ENCODE measurements at regions not wholly inside any gene's neighbourhood (a gene's known extent, or its start where the extent isn't known, plus 50 kb on each side); places are given as distances from the start of the nearest gene placed in this dataset.

- no peak for TF ChIP-seq CTCF (IDR thresholded peaks at IDR 0.05; ENCODE audit: extremely low read depth, insufficient read depth, missing control alignments)
- in situ Hi-C loops (cut with MboI; ENCODE audit: low pct_unique_long_range_greater_than_20kb, low sequenced_read_pairs, unreplicated experiment), result no loop called here
- no peak for DNase-seq (ENCODE audit: low spot score)
These were observed 1858.3 kb upstream of the RAG2 start for GRCh38 chr11:38456371-38456770.

- TF ChIP-seq CTCF (IDR thresholded peaks at IDR 0.05; ENCODE audit: extremely low read depth, insufficient read depth, missing control alignments), result no peak
- no peak for DNase-seq (ENCODE audit: low spot score)
- in situ Hi-C loops (cut with MboI; ENCODE audit: low pct_unique_long_range_greater_than_20kb, low sequenced_read_pairs, unreplicated experiment), result no loop called here
These were observed 1850.2 kb upstream of the RAG2 start for GRCh38 chr11:38448284-38448683.

- no peak for TF ChIP-seq CTCF (IDR thresholded peaks at IDR 0.05; ENCODE audit: extremely low read depth, insufficient read depth, missing control alignments)
- in situ Hi-C loops (cut with MboI; ENCODE audit: low pct_unique_long_range_greater_than_20kb, low sequenced_read_pairs, unreplicated experiment), result no loop called here
- no peak for DNase-seq (ENCODE audit: low spot score)
These were observed 1848.3 kb upstream of the RAG2 start for GRCh38 chr11:38446336-38446735.

DNA sequence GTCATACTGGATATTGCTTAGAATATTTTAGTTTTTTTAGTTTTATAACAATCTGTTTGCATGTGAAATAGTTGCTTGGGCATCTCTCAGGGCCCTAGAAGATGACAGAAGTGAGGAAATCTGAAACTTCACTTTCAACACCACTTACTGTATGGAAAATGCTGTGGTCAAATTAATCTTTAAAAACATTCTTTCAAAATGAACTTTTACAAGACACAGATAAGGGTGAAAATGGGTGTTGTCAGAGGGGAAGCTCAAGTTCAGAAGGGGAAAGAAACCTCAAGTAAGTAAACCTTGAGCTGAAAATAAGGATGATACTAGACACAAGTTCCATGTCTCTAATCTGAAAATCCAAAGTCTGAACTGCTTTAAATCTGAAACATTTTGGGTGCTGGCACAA lies 1840.1 kb upstream of the RAG2 start:
- in situ Hi-C loops (cut with MboI; ENCODE audit: low pct_unique_long_range_greater_than_20kb, low sequenced_read_pairs, unreplicated experiment), result no loop called here
- TF ChIP-seq CTCF (IDR thresholded peaks at IDR 0.05; ENCODE audit: extremely low read depth, insufficient read depth, missing control alignments), result no peak
- no peak for DNase-seq (ENCODE audit: low spot score)

GRCh38 chr11:38425578-38425977 lies 1827.5 kb upstream of the RAG2 start:
- no peak for DNase-seq (ENCODE audit: low spot score)
- in situ Hi-C loops (cut with MboI; ENCODE audit: low pct_unique_long_range_greater_than_20kb, low sequenced_read_pairs, unreplicated experiment), result no loop called here
- TF ChIP-seq CTCF (IDR thresholded peaks at IDR 0.05; ENCODE audit: extremely low read depth, insufficient read depth, missing control alignments), result no peak

DNA sequence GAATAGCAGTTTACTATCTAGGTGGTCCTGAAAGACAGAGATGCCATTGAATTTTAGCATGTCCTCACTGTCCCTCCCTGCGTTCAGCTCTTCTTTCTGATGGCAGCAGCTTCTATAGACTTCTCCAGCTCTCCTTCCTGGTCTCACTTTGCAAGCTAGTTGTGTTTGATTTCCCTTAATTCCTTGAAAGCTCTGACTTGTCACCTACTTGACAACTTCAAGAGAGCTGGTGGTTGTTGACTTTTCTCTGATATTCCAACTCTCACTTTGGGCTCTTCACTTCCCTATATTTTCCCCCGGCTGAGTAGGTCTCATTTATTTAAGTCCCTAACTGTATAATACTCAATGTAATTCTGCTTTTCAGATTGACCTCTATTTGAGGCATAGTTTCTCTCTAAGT lies 1825.0 kb upstream of the RAG2 start:
- TF ChIP-seq CTCF (IDR thresholded peaks at IDR 0.05; ENCODE audit: extremely low read depth, insufficient read depth, missing control alignments), result no peak
- in situ Hi-C loops (cut with MboI; ENCODE audit: low pct_unique_long_range_greater_than_20kb, low sequenced_read_pairs, unreplicated experiment), result no loop called here

GRCh38 chr11:38416141-38416540 lies 1818.1 kb upstream of the RAG2 start:
- in situ Hi-C loops (cut with MboI; ENCODE audit: low pct_unique_long_range_greater_than_20kb, low sequenced_read_pairs, unreplicated experiment), result no loop called here
- no peak for TF ChIP-seq CTCF (IDR thresholded peaks at IDR 0.05; ENCODE audit: extremely low read depth, insufficient read depth, missing control alignments)
- DNase-seq (ENCODE audit: low spot score), result no peak

More for the DNA sequence above, 1825.0 kb upstream of the RAG2 start:
- no peak for DNase-seq (ENCODE audit: low spot score)
